HEK293 (cell line): ENCODE measurements at regions not wholly inside any gene's neighbourhood (a gene's known extent, or its start where the extent isn't known, plus 50 kb on each side); places are given as distances from the start of the nearest gene placed in this dataset.

Source experiments
- ZFP37 ChIP-seq: fragments of 450-650 bp; formaldehyde crosslinking; IDR thresholded peaks from 2 replicates; pipeline ENCODE4 v1.5.1; 2016; ENCODE audit warnings: missing biosample characterization, missing genetic modification characterization
- ZNF174 ChIP-seq: fragments of 450-650 bp; formaldehyde crosslinking; IDR thresholded peaks from 2 replicates; pipeline ENCODE4 v1.5.0; 2017; ENCODE audit warnings: missing biosample characterization, mild to moderate bottlenecking, missing genetic modification characterization
- TF ChIP-seq, protein P1 (sequence below): fragments of 450-650 bp; formaldehyde crosslinking; IDR thresholded peaks from 2 replicates; pipeline ENCODE4 v1.5.1; 2016; ENCODE audit warnings: missing biosample characterization, missing genetic modification characterization

DNA sequence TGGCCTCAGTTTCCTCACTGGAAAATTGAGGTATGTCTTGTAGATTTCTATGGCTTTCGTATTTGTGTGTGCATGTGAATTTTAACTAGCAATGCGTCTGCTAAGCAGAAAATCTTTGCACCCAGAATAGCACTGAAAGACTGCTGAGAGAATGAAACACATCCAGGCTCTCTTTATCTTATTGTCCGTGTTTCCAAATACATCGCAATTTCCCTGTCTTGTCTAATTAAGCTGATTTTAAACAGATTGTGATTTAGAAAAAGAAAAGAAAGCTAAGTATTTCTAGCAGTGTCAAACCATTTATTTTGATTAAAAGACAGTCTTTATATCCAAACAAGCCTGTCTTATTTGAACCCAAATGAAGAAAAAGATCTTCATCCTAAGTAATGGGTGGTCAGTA lies 168.6 kb downstream of the PMP22 start:
- no peak for TF ChIP-seq ZFP37 (tag by site-specific recombination)
- TF ChIP-seq ZNF174 (tag by site-specific recombination) = no peak
- TF ChIP-seq, protein P1, sequence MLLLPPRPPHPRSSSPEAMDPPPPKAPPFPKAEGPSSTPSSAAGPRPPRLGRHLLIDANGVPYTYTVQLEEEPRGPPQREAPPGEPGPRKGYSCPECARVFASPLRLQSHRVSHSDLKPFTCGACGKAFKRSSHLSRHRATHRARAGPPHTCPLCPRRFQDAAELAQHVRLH (tag by site-specific recombination) = no peak
